HK-2 (cell line): ENCODE measurements at regions not wholly inside any gene's neighbourhood (a gene's known extent, or its start where the extent isn't known, plus 50 kb on each side); places are given as distances from the start of the nearest gene placed in this dataset.
A peak's percentile ranks its signal among the peaks of the same experiment; 100 is the strongest.

Experiments
- DNase-seq: peaks from one replicate; pipeline ENCODE4 v3.0.0-alpha.2; 2018; ENCODE audit not compliant: unreplicated experiment

GRCh38 chr3:124599779-124600693 is 130.2 kb upstream of the UMPS start:
- DNase-seq: no peak

GRCh38 chr3:124600765-124601164 is 129.5 kb upstream of the UMPS start:
- no peak for DNase-seq

GRCh38 chr3:124601190-124601589 is 129.1 kb upstream of the UMPS start:
- DNase-seq: no peak

- DNase-seq: no peak
These were observed 127.1 kb upstream of the UMPS start for GRCh38 chr3:124602980-124603627.

- no peak for DNase-seq
These were observed 124.3 kb upstream of the UMPS start for GRCh38 chr3:124605781-124606579.

GRCh38 chr3:124607163-124607562 is 123.1 kb upstream of the UMPS start:
- DNase-seq: no peak

GRCh38 chr3:124609402-124609801 is 120.8 kb upstream of the UMPS start:
- DNase-seq: no peak

- no peak for DNase-seq
These were observed 120.1 kb upstream of the UMPS start for GRCh38 chr3:124610130-124610529.

- DNase-seq: no peak
These were observed 118.7 kb upstream of the UMPS start for GRCh38 chr3:124611520-124611919.

- no peak for DNase-seq
These were observed 114.2 kb upstream of the UMPS start for GRCh38 chr3:124615896-124616543.

GRCh38 chr3:124617177-124617576 is 113.1 kb upstream of the UMPS start:
- DNase-seq: no peak

GRCh38 chr3:124619887-124620599 is 110.2 kb upstream of the UMPS start:
- DNase-seq: no peak

GRCh38 chr3:124620600-124621063 is 109.6 kb upstream of the UMPS start:
- DNase-seq: peak; percentile 56

- no peak for DNase-seq
These were observed 108.8 kb upstream of the UMPS start for GRCh38 chr3:124621498-124621897.

GRCh38 chr3:124625074-124625473 is 105.2 kb upstream of the UMPS start:
- DNase-seq: no peak

GRCh38 chr3:124627501-124627908 is 102.7 kb upstream of the UMPS start:
- no peak for DNase-seq

- no peak for DNase-seq
These were observed 101.4 kb upstream of the UMPS start for GRCh38 chr3:124628863-124629262.

GRCh38 chr3:124629497-124629896 is 100.8 kb upstream of the UMPS start:
- DNase-seq: no peak

- DNase-seq: no peak
These were observed 99.3 kb upstream of the UMPS start for GRCh38 chr3:124630960-124631359.

GRCh38 chr3:124631727-124632126 is 98.5 kb upstream of the UMPS start:
- no peak for DNase-seq

GRCh38 chr3:124632566-124633140 is 97.6 kb upstream of the UMPS start:
- DNase-seq: no peak
